Breast epithelium (tissue), 4 donors: ENCODE measurements at regions not wholly inside any gene's neighbourhood (a gene's known extent, or its start where the extent isn't known, plus 50 kb on each side); places are given as distances from the start of the nearest gene placed in this dataset.

Experiments
- DNase-seq, 2 donors: peaks; one replicate each; pipeline ENCODE4 v3.0.0-alpha.2; 2019; ENCODE audit warnings: low spot score in 2 of 2
- H3K27ac ChIP-seq, 2 donors: fragments of 200-600 bp; sonication (generic) in 1 of 2; one replicate each; pipeline ENCODE4 v1.5.1; 2016 to 2019; ENCODE audit warnings: mild to moderate bottlenecking in 1 of 2
- H3K27me3 ChIP-seq, 2 donors: fragments of 200-600 bp; sonication (generic) in 1 of 2; one replicate each; pipeline versions ENCODE4 v1.5.1 to v1.6.0; 2017 to 2019; ENCODE audit warnings: control low read depth in 1 of 2, mild to moderate bottlenecking in 1 of 2
- H3K36me3 ChIP-seq: fragments of 200-600 bp; one replicate; pipeline ENCODE4 v1.5.1; 2019
- H3K4me1 ChIP-seq, 2 donors: fragments of 200-600 bp; sonication (generic); one replicate each; pipeline ENCODE4 v1.5.1; 2016 to 2019; ENCODE audit warnings: control low read depth in 1 of 2
- H3K4me3 ChIP-seq, 3 donors: fragments of 200-600 bp; sonication (generic); 1 replicate in 2 of 3; 2 replicates in 1 of 3; pipeline ENCODE4 v1.5.1; 2016 to 2019; ENCODE audit warnings: mild to moderate bottlenecking in 3 of 3, moderate library complexity in 2 of 3
- H3K9me3 ChIP-seq, 2 donors: fragments of 200-600 bp; sonication (generic) in 1 of 2; one replicate each; pipeline ENCODE4 v1.5.1; 2016 to 2019; ENCODE audit warnings: control low read depth in 1 of 2
- CTCF ChIP-seq, 3 donors: fragments of 450-650 bp; IDR thresholded peaks; one replicate each; pipeline ENCODE4 v1.5.1; 2016 to 2017; ENCODE audit warnings: antibody characterized with exemption in 3 of 3, mild to moderate bottlenecking in 3 of 3, moderate library complexity in 3 of 3
- POLR2A ChIP-seq: fragments of 450-650 bp; IDR thresholded peaks from one replicate; pipeline ENCODE4 v1.6.1; 2016; ENCODE audit warnings: antibody characterized with exemption, mild to moderate bottlenecking, moderate library complexity
- POLR2AphosphoS5 ChIP-seq, 3 donors: sonication (generic); formaldehyde crosslinking; IDR thresholded peaks; one replicate each; pipeline ENCODE4 v1.6.1; 2017; ENCODE audit warnings: antibody characterized with exemption in 3 of 3
- intact Hi-C: fragments of 100-400 bp; cut with DNase I; formaldehyde crosslinking; loops from one replicate; pipeline ENCODE4 v1.15.1; 2023; ENCODE audit warnings: low total_unique reads

GRCh38 chr12:124517260-124518050 lies 50.0 kb downstream of the NCOR2 start:
- H3K36me3 ChIP-seq, result no peaks in the 10 kb centered on the region
- peak; percentile 81 to 89 for DNase-seq
- peak overlapping the region; percentile 39 to 77 (median 71) for H3K4me3 ChIP-seq
- H3K27ac ChIP-seq, result peak overlapping the region; percentile 97
- no peaks in the 10 kb centered on the region for H3K27me3 ChIP-seq
- H3K9me3 ChIP-seq, result no peaks in the 10 kb centered on the region
- peaks cover 45 to 51% of the 10 kb centered on the region in 2 donors for H3K4me1 ChIP-seq
- peak in 1 of 3 donors; percentile 42 for TF ChIP-seq POLR2AphosphoS5 (IDR thresholded peaks at IDR 0.05)
- no peak for TF ChIP-seq CTCF (IDR thresholded peaks at IDR 0.05)
- TF ChIP-seq POLR2A, result no peak
- intact Hi-C loops, result no loop called here

DNA sequence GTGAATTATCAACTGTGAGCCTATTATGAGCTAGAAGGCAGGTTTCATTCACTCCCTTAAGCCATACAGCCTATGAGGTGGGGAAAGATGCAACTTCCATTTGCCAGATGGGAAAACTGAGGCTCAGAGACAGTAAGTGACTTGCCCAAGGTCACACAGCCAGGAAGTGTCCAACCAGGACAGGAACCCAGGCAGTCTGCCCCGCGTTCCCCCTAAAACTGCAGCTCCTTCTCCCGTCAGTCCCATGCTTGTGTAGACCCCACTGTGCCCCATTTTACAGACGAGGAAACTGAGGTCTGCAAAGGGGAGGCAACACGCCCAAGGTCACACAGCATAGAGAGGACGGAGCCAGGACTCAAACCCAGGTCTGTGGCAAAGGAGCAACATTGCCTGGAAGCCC lies 50.6 kb downstream of the NCOR2 start:
- no peaks in the 10 kb centered on the region for H3K9me3 ChIP-seq
- H3K27me3 ChIP-seq, result no peaks in the 10 kb centered on the region
- intact Hi-C loops, result no loop called here
- DNase-seq, result no peak
- TF ChIP-seq POLR2A (no peak), POLR2AphosphoS5 (IDR thresholded peaks at IDR 0.05) (no peak), CTCF (IDR thresholded peaks at IDR 0.05) (no peak)
- H3K4me1 ChIP-seq, result peaks cover 45 to 53% of the 10 kb centered on the region in 2 donors
- peak overlapping the region; percentile 39 to 77 (median 71) for H3K4me3 ChIP-seq
- peak overlapping the region; percentile 97 for H3K27ac ChIP-seq
- H3K36me3 ChIP-seq, result no peaks in the 10 kb centered on the region

DNA sequence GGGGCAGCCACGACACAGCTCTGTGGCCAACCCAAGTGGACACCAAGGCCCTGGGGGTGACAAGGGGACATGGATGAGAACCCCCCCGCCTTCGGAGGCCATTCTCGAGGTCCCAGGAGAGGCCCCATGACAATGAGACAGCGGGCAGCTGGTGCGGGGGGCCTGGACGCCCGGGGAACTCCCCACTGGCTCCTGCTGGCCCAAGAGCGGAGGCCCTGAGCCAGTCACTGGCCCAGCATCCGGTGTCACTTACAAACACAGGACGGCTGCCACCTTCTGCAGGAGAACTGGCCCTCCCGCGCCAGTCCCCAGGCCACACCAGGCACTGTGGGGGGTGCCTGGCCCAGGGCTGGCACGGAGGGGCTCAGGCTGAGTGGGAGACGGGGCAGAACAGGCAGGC lies 51.4 kb downstream of the NCOR2 start:
- H3K4me3 ChIP-seq, result peak overlapping the region; percentile 1 to 77 (median 71)
- H3K36me3 ChIP-seq, result no peaks in the 10 kb centered on the region
- intact Hi-C loops, result no loop called here
- peaks cover 45 to 56% of the 10 kb centered on the region in 2 donors for H3K4me1 ChIP-seq
- no peaks in the 10 kb centered on the region for H3K9me3 ChIP-seq
- H3K27ac ChIP-seq, result peak overlapping the region; percentile 97
- DNase-seq, result no peak
- TF ChIP-seq POLR2A (no peak), POLR2AphosphoS5 (IDR thresholded peaks at IDR 0.05) (no peak), CTCF (IDR thresholded peaks at IDR 0.05) (no peak)
- no peaks in the 10 kb centered on the region for H3K27me3 ChIP-seq

GRCh38 chr12:124514996-124515932 lies 52.1 kb downstream of the NCOR2 start:
- Histone ChIP-seq H3K36me3 (no peaks in the 10 kb centered on the region), H3K4me1 (peaks cover 47 to 58% of the 10 kb centered on the region in 2 donors), H3K9me3 (no peaks in the 10 kb centered on the region), H3K4me3 (peak overlapping the region in 2 of 3 donors; percentile 71 to 77), H3K27ac (peak overlapping the region; percentile 97), H3K27me3 (no peaks in the 10 kb centered on the region)
- intact Hi-C loops, result no loop called here
- DNase-seq, result no peak
- TF ChIP-seq POLR2AphosphoS5 (IDR thresholded peaks at IDR 0.05) (no peak), CTCF (IDR thresholded peaks at IDR 0.05) (no peak), POLR2A (no peak)
